ENCODE measurements at regions not wholly inside any gene's neighbourhood (a gene's known extent, or its start where the extent isn't known, plus 50 kb on each side); places are given as distances from the start of the nearest gene placed in this dataset.

DNA sequence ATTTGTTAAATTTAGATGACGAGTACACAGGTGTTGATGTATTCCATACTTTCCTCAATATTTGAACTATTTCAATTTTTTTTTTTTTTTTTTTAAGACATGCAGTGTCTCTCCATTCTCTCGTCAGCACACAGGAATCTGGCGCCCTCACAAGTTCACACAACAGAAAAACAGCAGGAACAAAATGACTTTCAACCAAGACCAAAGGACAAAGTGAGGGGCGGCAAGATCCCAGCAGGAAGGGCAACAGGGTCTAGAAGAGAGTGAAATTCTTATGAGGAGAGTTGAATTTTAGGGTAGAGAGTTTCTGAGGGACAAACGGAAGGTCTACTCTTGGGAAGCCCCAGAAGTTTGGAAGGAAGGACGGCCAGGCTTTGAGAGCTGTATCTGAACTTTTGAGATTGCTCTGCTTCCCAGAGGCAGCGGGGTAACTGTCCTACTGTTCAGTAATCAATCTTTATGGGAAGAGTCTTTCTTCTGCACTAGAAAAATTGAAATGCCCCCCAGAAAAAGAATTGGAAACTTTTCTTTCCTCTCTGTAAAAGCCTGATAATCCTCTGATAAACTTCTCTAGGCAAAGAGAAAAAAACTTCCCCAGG, 760.2 kb downstream of the RAB28 start:
- intact Hi-C loops (cut with micrococcal nuclease): no loop called here
- H3K79me2 ChIP-seq (ENCODE audit: insufficient read depth, low read length): no peaks in the 10 kb centered on the region
- Mint-ChIP-seq H3K4me3 (no peak overlapping the region), H3K27ac (no peak overlapping the region), H3K36me3 (no peaks in the 10 kb centered on the region), H3K27me3 (ENCODE audit: low read depth in 3 of 3) (peaks cover 0 to 9% (median 4%) of the 10 kb centered on the region in 3 donors), H3K9me3 (no peaks in the 10 kb centered on the region), H3K4me1 (no peaks in the 10 kb centered on the region)
- no peak for DNase-seq
- no peaks in the 10 kb centered on the region for H3K4me1 ChIP-seq (ENCODE audit: control insufficient read depth in 1 of 2, insufficient read depth in 2 of 2, low read length in 2 of 2)
- no peaks in the 10 kb centered on the region for H3K9me3 ChIP-seq (replicated peaks in 1 of 2; ENCODE audit: control insufficient read depth in 1 of 2, insufficient read depth in 1 of 2, low read length in 2 of 2)
- no peaks in the 10 kb centered on the region for H3K36me3 ChIP-seq (replicated peaks in 1 of 2; ENCODE audit: control insufficient read depth in 1 of 2, insufficient read depth in 2 of 2, low read length in 2 of 2)
- no peaks in the 10 kb centered on the region for H4K20me1 ChIP-seq (ENCODE audit: insufficient read depth, low read length)
- TF ChIP-seq CTCF (IDR thresholded peaks at IDR 0.05): no peak
- H3K4me3 ChIP-seq (replicated peaks in 1 of 3; ENCODE audit: low read depth in 2 of 3, low read length in 3 of 3): no peak overlapping the region
- H3K27ac ChIP-seq (ENCODE audit: low read depth in 1 of 2, low read length in 2 of 2): no peak overlapping the region
- no peak overlapping the region for H3K9ac ChIP-seq (ENCODE audit: insufficient read depth, low read length, poor library complexity, severe bottlenecking)
- H2AFZ ChIP-seq (ENCODE audit: insufficient read depth, low read depth, low read length, poor library complexity, severe bottlenecking): no peak overlapping the region
- no peaks in the 10 kb centered on the region for H3K27me3 ChIP-seq (ENCODE audit: control insufficient read depth in 2 of 2, insufficient read depth in 2 of 2, low read length in 2 of 2)
- WGBS (ENCODE audit: insufficient coverage): 33% methylated on average over 1 of the region's 7 CpGs
- H3K4me2 ChIP-seq (replicated peaks; ENCODE audit: extremely low read depth, low read length, poor library complexity, severe bottlenecking): no peak overlapping the region

- no peaks in the 10 kb centered on the region for H3K79me2 ChIP-seq (ENCODE audit: insufficient read depth, low read length)
- no peak for DNase-seq
- no CpG with 5 or more reads among the region's 1 CpG for WGBS (ENCODE audit: insufficient coverage)
- no peaks in the 10 kb centered on the region for H3K4me1 ChIP-seq (ENCODE audit: control insufficient read depth in 1 of 2, insufficient read depth in 2 of 2, low read length in 2 of 2)
- TF ChIP-seq CTCF (IDR thresholded peaks at IDR 0.05): no peak
- H2AFZ ChIP-seq (ENCODE audit: insufficient read depth, low read depth, low read length, poor library complexity, severe bottlenecking): no peak overlapping the region
- intact Hi-C loops (cut with micrococcal nuclease): no loop called here
- Mint-ChIP-seq H3K9me3 (peaks cover 0 to 5% (median 1%) of the 10 kb centered on the region in 7 donors), H3K4me1 (no peaks in the 10 kb centered on the region), H3K27me3 (ENCODE audit: low read depth in 3 of 3) (peaks cover 0 to 5% (median 0%) of the 10 kb centered on the region in 3 donors), H3K36me3 (no peaks in the 10 kb centered on the region), H3K4me3 (no peak overlapping the region), H3K27ac (no peak overlapping the region)
- no peak overlapping the region for H3K4me2 ChIP-seq (replicated peaks; ENCODE audit: extremely low read depth, low read length, poor library complexity, severe bottlenecking)
- H3K9me3 ChIP-seq (replicated peaks in 1 of 2; ENCODE audit: control insufficient read depth in 1 of 2, insufficient read depth in 1 of 2, low read length in 2 of 2): peaks cover 0 to 9% of the 10 kb centered on the region in 2 donors
- H3K36me3 ChIP-seq (replicated peaks in 1 of 2; ENCODE audit: control insufficient read depth in 1 of 2, insufficient read depth in 2 of 2, low read length in 2 of 2): no peaks in the 10 kb centered on the region
- H3K4me3 ChIP-seq (replicated peaks in 1 of 3; ENCODE audit: low read depth in 2 of 3, low read length in 3 of 3): no peak overlapping the region
- no peak overlapping the region for H3K9ac ChIP-seq (ENCODE audit: insufficient read depth, low read length, poor library complexity, severe bottlenecking)
- H4K20me1 ChIP-seq (ENCODE audit: insufficient read depth, low read length): no peaks in the 10 kb centered on the region
- H3K27ac ChIP-seq (ENCODE audit: low read depth in 1 of 2, low read length in 2 of 2): no peak overlapping the region
- no peaks in the 10 kb centered on the region for H3K27me3 ChIP-seq (ENCODE audit: control insufficient read depth in 2 of 2, insufficient read depth in 2 of 2, low read length in 2 of 2)
Measured at GRCh38 chr4:12716896-12717295, 767.2 kb downstream of the RAB28 start.
